Liver (tissue), 8 donors: ENCODE measurements at regions not wholly inside any gene's neighbourhood (a gene's known extent, or its start where the extent isn't known, plus 50 kb on each side); places are given as distances from the start of the nearest gene placed in this dataset.

Experiments
- DNase-seq: peaks from one replicate; pipeline ENCODE4 v3.0.0-alpha.2; 2017; ENCODE audit warnings: low spot score
- H3K27ac ChIP-seq, 2 donors: one replicate each; pipeline ENCODE4 v1.7.0; 2013; ENCODE audit warnings: inconsistent platforms in 2 of 2, low read length in 2 of 2, control low read depth in 1 of 2, low read depth in 1 of 2, mild to moderate bottlenecking in 1 of 2
- H3K27me3 ChIP-seq, 4 donors: one replicate each; pipeline versions ENCODE4 v1.6.1 to v1.7.0; 2013; ENCODE audit warnings: low read length in 3 of 4, inconsistent platforms in 1 of 4, mild to moderate bottlenecking in 1 of 4, moderate library complexity in 1 of 4; ENCODE audit not compliant: control insufficient read depth in 4 of 4, insufficient read depth in 4 of 4
- H3K36me3 ChIP-seq, 4 donors: one replicate each; pipeline versions ENCODE4 v1.6.1 to v1.7.0; 2013; ENCODE audit warnings: low read length in 3 of 4, mild to moderate bottlenecking in 3 of 4, low read depth in 1 of 4, moderate library complexity in 1 of 4; ENCODE audit not compliant: control insufficient read depth in 4 of 4, insufficient read depth in 3 of 4
- H3K4me1 ChIP-seq, 4 donors: one replicate each; pipeline versions ENCODE4 v1.6.1 to v1.7.0; 2013; ENCODE audit warnings: low read length in 3 of 4, mild to moderate bottlenecking in 3 of 4, moderate library complexity in 1 of 4; ENCODE audit not compliant: control insufficient read depth in 4 of 4, insufficient read depth in 4 of 4
- H3K4me3 ChIP-seq, 3 donors: one replicate each; pipeline versions ENCODE4 v1.6.1 to v1.7.0; 2013; ENCODE audit warnings: low read length in 3 of 3, control low read depth in 1 of 3, low read depth in 1 of 3, mild to moderate bottlenecking in 1 of 3
- H3K9ac ChIP-seq, 2 donors: one replicate each; pipeline ENCODE4 v1.7.0; 2013; ENCODE audit warnings: low read length in 2 of 2, mild to moderate bottlenecking in 2 of 2, moderate library complexity in 2 of 2, control low read depth in 1 of 2, low read depth in 1 of 2
- H3K9me3 ChIP-seq, 4 donors: one replicate each; pipeline versions ENCODE4 v1.6.1 to v1.7.0; 2013; ENCODE audit warnings: low read length in 3 of 4; ENCODE audit not compliant: control insufficient read depth in 4 of 4
- EGR1 ChIP-seq, 2 donors: IDR thresholded peaks; 2 replicates each; pipeline ENCODE4 v1.6.1; 2016 to 2018; ENCODE audit warnings: antibody characterized with exemption in 2 of 2, low read depth in 2 of 2
- FOXA1 ChIP-seq: IDR thresholded peaks from 2 replicates; pipeline ENCODE4 v1.6.1; 2016; ENCODE audit warnings: antibody characterized with exemption
- FOXA2 ChIP-seq: IDR thresholded peaks from 2 replicates; pipeline ENCODE4 v1.6.1; 2016; ENCODE audit warnings: antibody characterized with exemption
- GABPA ChIP-seq, 2 donors: IDR thresholded peaks in 1 of 2; conservative IDR thresholded peaks in 1 of 2; 2 replicates each; pipeline ENCODE4 v1.6.1; 2016; ENCODE audit warnings: antibody characterized with exemption in 2 of 2, mild to moderate bottlenecking in 1 of 2, moderate library complexity in 1 of 2
- HNF4A ChIP-seq, 2 donors: conservative IDR thresholded peaks; 2 replicates each; pipeline ENCODE4 v1.6.1; 2016; ENCODE audit warnings: antibody characterized with exemption in 2 of 2, mild to moderate bottlenecking in 2 of 2
- HNF4G ChIP-seq: IDR thresholded peaks from 2 replicates; pipeline ENCODE4 v1.6.1; 2016; ENCODE audit warnings: antibody characterized with exemption
- JUND ChIP-seq, 2 donors: IDR thresholded peaks; 2 replicates each; pipeline ENCODE4 v1.6.1; 2016; ENCODE audit warnings: antibody characterized with exemption in 2 of 2
- NR2F2 ChIP-seq: IDR thresholded peaks from 2 replicates; pipeline ENCODE4 v1.6.1; 2016; ENCODE audit warnings: antibody characterized with exemption
- RAD21 ChIP-seq, 2 donors: IDR thresholded peaks; 2 replicates each; pipeline ENCODE4 v1.6.1; 2016; ENCODE audit warnings: antibody characterized with exemption in 2 of 2, mild to moderate bottlenecking in 2 of 2
- RXRA ChIP-seq, 2 donors: IDR thresholded peaks; 2 replicates each; pipeline ENCODE4 v1.6.1; 2017 to 2018; ENCODE audit warnings: antibody characterized with exemption in 2 of 2, mild to moderate bottlenecking in 1 of 2
- SP1 ChIP-seq: IDR thresholded peaks from 2 replicates; pipeline ENCODE4 v1.6.1; 2018; ENCODE audit warnings: antibody characterized with exemption, mild to moderate bottlenecking
- TAF1 ChIP-seq: conservative IDR thresholded peaks from 2 replicates; pipeline ENCODE4 v1.6.1; 2016; ENCODE audit warnings: antibody characterized with exemption, mild to moderate bottlenecking
- YY1 ChIP-seq: IDR thresholded peaks from 2 replicates; pipeline ENCODE4 v1.6.1; 2016; ENCODE audit warnings: antibody characterized with exemption, mild to moderate bottlenecking
- WGBS: extraction: QIAGEN DNeasy Blood & Tissue Kit; methylation state at CpG from one replicate; pipeline ENCODE4 v1.1.7; 2013; 5-methylcytosine and 5-hydroxymethylcytosine counted together
- TF ChIP-seq, protein P1 (sequence below): IDR thresholded peaks from 2 replicates; pipeline ENCODE4 v1.6.1; 2016; ENCODE audit warnings: antibody characterized with exemption
- TF ChIP-seq, protein P2 (sequence below): IDR thresholded peaks from 2 replicates; pipeline ENCODE4 v1.6.1; 2016; ENCODE audit warnings: antibody characterized with exemption
- TF ChIP-seq, protein P3 (sequence below): fragments of 150-350 bp; IDR thresholded peaks from 2 replicates; pipeline ENCODE4 v1.5.1; 2017; ENCODE audit warnings: improper control_type of control experiment, low read depth, low read length; ENCODE audit not compliant: missing input control
- TF ChIP-seq, protein P4 (sequence below): IDR thresholded peaks from 2 replicates; pipeline ENCODE4 v1.6.1; 2016; ENCODE audit warnings: antibody characterized with exemption
- donor health status: healthy.
- donor health status: healthy.
- donor health status: healthy.
- donor health status: healthy.
- donor health status: healthy.

DNA sequence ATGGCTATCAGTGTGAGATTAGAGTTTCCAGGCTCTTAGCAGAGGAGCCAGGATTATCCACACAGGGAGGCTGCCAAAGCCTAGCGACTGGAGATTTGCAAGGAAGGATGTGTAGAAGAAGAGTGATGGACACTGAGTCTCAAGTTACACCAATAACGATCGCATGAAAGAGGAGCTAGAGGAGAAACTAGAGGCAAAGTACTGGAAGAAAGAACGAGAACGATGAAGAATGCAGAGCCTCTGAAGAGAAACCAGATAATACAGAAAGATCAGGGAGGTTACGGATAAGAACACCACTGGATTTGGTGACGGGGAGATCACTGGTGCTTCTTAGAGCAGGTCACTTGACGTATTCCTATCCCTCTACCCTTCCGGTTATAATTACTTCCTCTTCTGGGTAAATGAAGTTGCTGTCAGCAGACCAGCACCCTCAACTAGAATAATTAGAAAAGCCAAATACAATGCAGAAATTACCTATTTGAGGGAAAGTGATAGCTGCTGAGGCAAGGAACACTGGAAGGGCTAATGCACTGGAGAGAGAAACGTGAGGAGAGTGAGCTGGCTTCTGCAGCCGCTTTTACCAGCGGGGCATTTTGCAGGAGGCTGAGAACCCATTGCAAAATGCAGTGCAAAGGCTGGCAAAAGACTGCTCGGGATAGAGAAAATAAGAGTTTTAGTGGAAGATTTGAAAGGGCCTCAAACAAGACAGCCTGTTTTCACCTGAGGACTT, 93.1 kb upstream of the HIF1A start:
- 61% methylated on average over 13 of the region's 13 CpGs for WGBS
- Histone ChIP-seq H3K27me3 (no peaks in the 10 kb centered on the region), H3K9ac (no peak overlapping the region), H3K9me3 (no peaks in the 10 kb centered on the region), H3K36me3 (no peaks in the 10 kb centered on the region), H3K4me1 (peaks cover 2 to 19% (median 7%) of the 10 kb centered on the region in 4 donors), H3K27ac (no peak overlapping the region), H3K4me3 (no peak overlapping the region)
- TF ChIP-seq, protein P1, sequence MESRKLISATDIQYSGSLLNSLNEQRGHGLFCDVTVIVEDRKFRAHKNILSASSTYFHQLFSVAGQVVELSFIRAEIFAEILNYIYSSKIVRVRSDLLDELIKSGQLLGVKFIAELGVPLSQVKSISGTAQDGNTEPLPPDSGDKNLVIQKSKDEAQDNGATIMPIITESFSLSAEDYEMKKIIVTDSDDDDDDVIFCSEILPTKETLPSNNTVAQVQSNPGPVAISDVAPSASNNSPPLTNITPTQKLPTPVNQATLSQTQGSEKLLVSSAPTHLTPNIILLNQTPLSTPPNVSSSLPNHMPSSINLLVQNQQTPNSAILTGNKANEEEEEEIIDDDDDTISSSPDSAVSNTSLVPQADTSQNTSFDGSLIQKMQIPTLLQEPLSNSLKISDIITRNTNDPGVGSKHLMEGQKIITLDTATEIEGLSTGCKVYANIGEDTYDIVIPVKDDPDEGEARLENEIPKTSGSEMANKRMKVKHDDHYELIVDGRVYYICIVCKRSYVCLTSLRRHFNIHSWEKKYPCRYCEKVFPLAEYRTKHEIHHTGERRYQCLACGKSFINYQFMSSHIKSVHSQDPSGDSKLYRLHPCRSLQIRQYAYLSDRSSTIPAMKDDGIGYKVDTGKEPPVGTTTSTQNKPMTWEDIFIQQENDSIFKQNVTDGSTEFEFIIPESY: no peak
- no peak for TF ChIP-seq EGR1 (IDR thresholded peaks at IDR 0.05; ENCODE audit: low read depth in 2 of 2)
- TF ChIP-seq HNF4G: no peak
- no peak for TF ChIP-seq FOXA2
- TF ChIP-seq FOXA1: no peak
- no peak for DNase-seq

DNA sequence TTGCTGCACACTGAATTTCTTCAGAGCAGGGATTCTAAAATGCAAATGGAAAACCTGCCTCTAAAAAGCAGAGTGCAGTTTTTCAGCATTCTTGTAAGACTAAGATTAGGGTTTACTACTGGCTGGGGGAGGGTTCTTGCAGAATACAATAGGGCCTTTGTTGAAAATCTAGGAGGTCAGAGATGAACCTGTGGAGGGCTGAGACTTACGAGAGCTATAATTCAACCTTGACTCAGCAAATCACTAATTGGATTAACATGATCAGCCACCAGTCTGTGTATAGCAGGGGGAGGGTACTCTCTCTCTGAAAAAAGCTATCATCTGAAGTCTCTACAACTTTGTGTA, 92.6 kb upstream of the HIF1A start:
- DNase-seq: no peak
- Histone ChIP-seq H3K9me3 (no peaks in the 10 kb centered on the region), H3K27ac (peak overlapping the region in 1 of 2 donors; percentile 5), H3K36me3 (no peaks in the 10 kb centered on the region), H3K4me3 (no peak overlapping the region), H3K4me1 (peaks cover 2 to 20% (median 7%) of the 10 kb centered on the region in 4 donors), H3K27me3 (no peaks in the 10 kb centered on the region), H3K9ac (no peak overlapping the region)
- 83% methylated on average over 1 of the region's 1 CpG for WGBS
- no peak for TF ChIP-seq HNF4G
- TF ChIP-seq TAF1: no peak
- TF ChIP-seq, protein P2, sequence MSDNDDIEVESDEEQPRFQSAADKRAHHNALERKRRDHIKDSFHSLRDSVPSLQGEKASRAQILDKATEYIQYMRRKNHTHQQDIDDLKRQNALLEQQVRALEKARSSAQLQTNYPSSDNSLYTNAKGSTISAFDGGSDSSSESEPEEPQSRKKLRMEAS: no peak
- TF ChIP-seq EGR1 (IDR thresholded peaks at IDR 0.05; ENCODE audit: low read depth in 2 of 2): no peak
- TF ChIP-seq RAD21 (IDR thresholded peaks at IDR 0.05): no peak

DNA sequence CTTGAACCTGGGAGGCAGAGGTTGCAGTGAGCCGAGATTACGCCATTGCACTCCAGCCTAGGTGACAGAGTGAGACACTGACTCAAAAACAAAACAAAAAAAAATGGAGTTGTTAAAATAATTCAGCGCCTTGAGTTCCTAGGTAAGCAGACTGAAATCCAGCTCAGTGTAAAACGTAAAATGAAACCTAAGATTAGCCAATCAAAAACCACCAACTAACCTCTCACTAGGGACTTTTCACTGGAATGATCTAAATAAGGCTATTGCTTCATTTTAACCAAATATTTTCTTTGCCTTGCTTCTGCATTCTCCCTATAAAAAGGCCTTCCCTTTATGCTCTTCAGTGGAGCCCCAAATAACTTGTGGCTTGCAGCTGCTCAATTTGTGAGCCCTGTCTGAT, 91.6 kb upstream of the HIF1A start:
- no peak for DNase-seq
- Histone ChIP-seq H3K36me3 (no peaks in the 10 kb centered on the region), H3K9me3 (no peaks in the 10 kb centered on the region), H3K4me1 (peaks cover 3 to 30% (median 13%) of the 10 kb centered on the region in 4 donors), H3K27ac (peak overlapping the region; percentile 5 to 38), H3K4me3 (no peak overlapping the region), H3K27me3 (no peaks in the 10 kb centered on the region), H3K9ac (no peak overlapping the region)
- 62% methylated on average over 4 of the region's 4 CpGs for WGBS
- TF ChIP-seq, protein P2: no peak
- TF ChIP-seq EGR1 (IDR thresholded peaks at IDR 0.05; ENCODE audit: low read depth in 2 of 2) (no peak), GABPA (IDR thresholded peaks at IDR 0.05 in 1 of 2, conservative IDR thresholded peaks at IDR 0.05 in 1 of 2) (no peak), YY1 (no peak), RXRA (IDR thresholded peaks at IDR 0.05) (peak in 1 of 2 donors; percentile 3), NR2F2 (no peak), HNF4A (conservative IDR thresholded peaks at IDR 0.05) (peak in 1 of 2 donors; percentile 13), SP1 (no peak), FOXA2 (no peak), TAF1 (no peak), RAD21 (IDR thresholded peaks at IDR 0.05) (no peak), FOXA1 (no peak), JUND (IDR thresholded peaks at IDR 0.05) (no peak)
- TF ChIP-seq, protein P3, sequence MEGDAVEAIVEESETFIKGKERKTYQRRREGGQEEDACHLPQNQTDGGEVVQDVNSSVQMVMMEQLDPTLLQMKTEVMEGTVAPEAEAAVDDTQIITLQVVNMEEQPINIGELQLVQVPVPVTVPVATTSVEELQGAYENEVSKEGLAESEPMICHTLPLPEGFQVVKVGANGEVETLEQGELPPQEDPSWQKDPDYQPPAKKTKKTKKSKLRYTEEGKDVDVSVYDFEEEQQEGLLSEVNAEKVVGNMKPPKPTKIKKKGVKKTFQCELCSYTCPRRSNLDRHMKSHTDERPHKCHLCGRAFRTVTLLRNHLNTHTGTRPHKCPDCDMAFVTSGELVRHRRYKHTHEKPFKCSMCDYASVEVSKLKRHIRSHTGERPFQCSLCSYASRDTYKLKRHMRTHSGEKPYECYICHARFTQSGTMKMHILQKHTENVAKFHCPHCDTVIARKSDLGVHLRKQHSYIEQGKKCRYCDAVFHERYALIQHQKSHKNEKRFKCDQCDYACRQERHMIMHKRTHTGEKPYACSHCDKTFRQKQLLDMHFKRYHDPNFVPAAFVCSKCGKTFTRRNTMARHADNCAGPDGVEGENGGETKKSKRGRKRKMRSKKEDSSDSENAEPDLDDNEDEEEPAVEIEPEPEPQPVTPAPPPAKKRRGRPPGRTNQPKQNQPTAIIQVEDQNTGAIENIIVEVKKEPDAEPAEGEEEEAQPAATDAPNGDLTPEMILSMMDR: no peak
- TF ChIP-seq, protein P4, sequence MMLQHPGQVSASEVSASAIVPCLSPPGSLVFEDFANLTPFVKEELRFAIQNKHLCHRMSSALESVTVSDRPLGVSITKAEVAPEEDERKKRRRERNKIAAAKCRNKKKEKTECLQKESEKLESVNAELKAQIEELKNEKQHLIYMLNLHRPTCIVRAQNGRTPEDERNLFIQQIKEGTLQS: no peak
- TF ChIP-seq, protein P1: no peak
